ENCODE measurements at regions not wholly inside any gene's neighbourhood (a gene's known extent, or its start where the extent isn't known, plus 50 kb on each side); places are given as distances from the start of the nearest gene placed in this dataset.

DNA sequence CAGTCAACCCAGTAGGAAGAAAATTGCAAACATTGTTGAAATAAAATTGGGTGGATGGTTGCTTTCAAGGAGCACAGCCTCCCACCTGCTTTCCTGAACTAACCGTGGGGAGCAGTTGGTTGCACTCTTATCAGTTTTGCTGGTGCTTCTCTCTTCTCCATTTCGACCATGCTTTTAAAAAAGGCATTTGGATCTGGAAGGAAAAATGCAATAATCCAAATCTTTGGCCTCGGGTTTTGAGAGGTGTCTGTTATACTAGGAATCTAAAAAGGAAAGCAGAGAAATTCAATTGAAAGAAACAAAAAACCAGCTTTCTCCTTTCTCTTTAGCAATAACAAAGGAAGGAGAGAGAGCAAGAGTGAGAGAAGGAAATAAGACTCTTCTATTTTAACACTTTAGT is 113.6 kb upstream of the ARGLU1 start:
- TF ChIP-seq GLIS3 (CRISPR knock-in tag; IDR thresholded peaks at IDR 0.05) (no peak), ZC3H10 (CRISPR knock-in tag; IDR thresholded peaks at IDR 0.05) (no peak), ARNTL (CRISPR knock-in tag; IDR thresholded peaks at IDR 0.05; ENCODE audit: borderline replicate concordance, low read depth) (no peak), CSRNP3 (CRISPR knock-in tag; IDR thresholded peaks at IDR 0.05) (no peak)
- no peak for ATAC-seq

DNA sequence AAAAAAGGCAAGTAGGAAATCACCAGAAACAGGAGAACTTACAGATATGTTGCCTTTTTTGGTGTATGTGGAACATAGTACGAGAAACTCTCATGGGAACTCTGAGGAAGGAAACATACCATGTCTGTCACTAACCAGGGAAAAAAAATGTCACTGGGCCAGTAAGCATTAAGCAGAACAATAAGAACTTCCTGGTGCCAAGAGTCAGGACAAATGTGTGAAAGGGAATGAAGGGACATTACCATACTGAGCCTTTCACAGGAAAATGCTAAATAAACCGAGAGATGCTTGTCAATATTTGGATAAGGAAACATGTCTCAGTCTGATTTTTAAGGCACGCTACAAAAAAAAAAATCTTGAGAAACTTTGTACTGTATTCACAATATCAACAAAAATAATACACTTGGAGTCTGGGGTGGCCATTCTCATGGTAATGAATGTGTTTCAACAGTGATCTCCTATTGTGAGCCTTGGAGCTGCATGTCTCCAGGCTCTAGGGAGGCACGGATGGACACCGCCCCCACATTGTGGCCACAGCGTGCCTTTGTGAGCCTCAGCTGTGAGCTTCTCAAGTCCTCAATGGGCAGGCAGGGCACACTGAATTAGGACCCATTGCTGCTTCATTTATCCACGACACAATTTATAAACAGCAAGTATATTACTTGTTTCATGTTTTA is 113.0 kb upstream of the ARGLU1 start:
- no peak for TF ChIP-seq ZNF565 (CRISPR knock-in tag; conservative IDR thresholded peaks at IDR 0.05; ENCODE audit: low read depth)
- TF ChIP-seq ZFP30 (CRISPR knock-in tag; IDR thresholded peaks at IDR 0.05) = no peak
- TF ChIP-seq OSR1 (CRISPR knock-in tag; IDR thresholded peaks at IDR 0.05) = no peak
- no peak for ATAC-seq

DNA sequence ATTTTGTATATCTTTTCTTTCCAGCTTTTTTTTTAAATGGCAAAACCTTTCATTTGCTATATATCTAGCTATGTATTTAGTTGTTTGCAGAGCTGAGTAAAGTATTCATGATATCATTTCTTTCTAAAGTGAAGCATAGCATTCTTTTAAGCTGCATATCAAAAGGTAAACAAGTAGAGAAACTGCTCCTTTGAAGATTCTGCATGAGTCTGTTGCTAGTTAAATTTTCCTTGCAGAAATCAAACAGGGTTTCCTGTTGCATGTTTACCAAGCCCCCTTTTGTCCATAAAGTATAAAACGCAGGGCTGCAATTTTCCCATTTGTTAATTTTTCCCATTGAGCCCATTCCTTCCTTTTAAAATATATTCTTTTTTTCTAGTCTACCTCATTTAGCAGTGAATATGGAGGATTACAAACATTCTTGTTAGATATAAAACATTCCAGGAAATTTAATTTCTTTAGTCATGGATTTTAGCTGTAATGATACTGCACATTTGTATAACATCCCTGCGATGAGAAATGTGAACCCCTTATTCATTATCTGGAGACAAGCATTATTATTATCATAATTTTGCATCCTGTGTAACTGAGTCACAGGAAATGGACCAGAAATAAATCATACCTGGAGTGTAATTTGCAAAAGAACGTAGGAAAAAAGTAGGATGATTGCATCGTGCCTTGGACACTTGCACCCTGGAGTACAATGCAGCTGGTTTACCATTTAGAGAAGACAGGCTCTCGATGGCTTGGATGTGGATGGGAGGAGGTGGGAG is 110.9 kb upstream of the ARGLU1 start:
- ATAC-seq = no peak
- no peak for TF ChIP-seq TSHZ2 (CRISPR knock-in tag; IDR thresholded peaks at IDR 0.05)
- TF ChIP-seq ZNF565 (CRISPR knock-in tag; conservative IDR thresholded peaks at IDR 0.05; ENCODE audit: low read depth) = no peak
- no peak for TF ChIP-seq ARNTL (CRISPR knock-in tag; IDR thresholded peaks at IDR 0.05; ENCODE audit: borderline replicate concordance, low read depth)
- TF ChIP-seq PATZ1 (CRISPR knock-in tag; IDR thresholded peaks at IDR 0.05; ENCODE audit: borderline replicate concordance) = no peak
- no peak for TF ChIP-seq BACH2 (CRISPR knock-in tag; IDR thresholded peaks at IDR 0.05; ENCODE audit: borderline replicate concordance)
- TF ChIP-seq ZNF70 (CRISPR knock-in tag; IDR thresholded peaks at IDR 0.05) = no peak
- TF ChIP-seq ZFP3 (CRISPR knock-in tag; IDR thresholded peaks at IDR 0.05) = no peak
- TF ChIP-seq TCF4 (CRISPR knock-in tag; IDR thresholded peaks at IDR 0.05; ENCODE audit: borderline replicate concordance) = no peak
- no peak for TF ChIP-seq PPARA (CRISPR knock-in tag; IDR thresholded peaks at IDR 0.05; ENCODE audit: borderline replicate concordance)
- TF ChIP-seq SNAI2 (CRISPR knock-in tag; IDR thresholded peaks at IDR 0.05) = no peak
- no peak for TF ChIP-seq ESRRG (CRISPR knock-in tag; IDR thresholded peaks at IDR 0.05)
- no peak for TF ChIP-seq CSRNP3 (CRISPR knock-in tag; IDR thresholded peaks at IDR 0.05)

DNA sequence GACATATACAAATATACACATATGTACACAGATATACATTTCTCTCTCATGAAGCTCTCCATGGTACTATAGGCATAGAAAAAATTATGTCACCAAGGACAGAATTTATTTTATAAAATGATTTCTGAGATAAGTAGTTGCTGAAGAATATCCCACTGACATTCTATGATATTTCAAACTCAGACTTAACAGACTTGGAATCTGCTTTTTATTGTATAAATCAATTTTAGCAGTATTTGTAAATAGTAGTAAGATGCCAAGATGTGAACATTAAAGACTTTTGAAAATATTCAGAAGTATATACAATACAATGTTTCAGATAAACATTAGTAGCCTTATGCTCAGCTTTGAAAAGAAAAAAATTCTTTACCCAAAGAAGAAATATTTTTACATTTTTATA is 107.4 kb upstream of the ARGLU1 start:
- TF ChIP-seq TOX (CRISPR knock-in tag; IDR thresholded peaks at IDR 0.05; ENCODE audit: borderline replicate concordance) (no peak), PATZ1 (CRISPR knock-in tag; IDR thresholded peaks at IDR 0.05; ENCODE audit: borderline replicate concordance) (no peak), ESRRG (CRISPR knock-in tag; IDR thresholded peaks at IDR 0.05) (no peak), OSR1 (CRISPR knock-in tag; IDR thresholded peaks at IDR 0.05) (no peak), ZNF8 (CRISPR knock-in tag; IDR thresholded peaks at IDR 0.05) (no peak), ARNTL (CRISPR knock-in tag; IDR thresholded peaks at IDR 0.05; ENCODE audit: borderline replicate concordance, low read depth) (no peak), RARB (CRISPR knock-in tag; IDR thresholded peaks at IDR 0.05) (no peak), CSDC2 (CRISPR knock-in tag; IDR thresholded peaks at IDR 0.05) (no peak), GLIS3 (CRISPR knock-in tag; IDR thresholded peaks at IDR 0.05) (no peak), ZC3H10 (CRISPR knock-in tag; IDR thresholded peaks at IDR 0.05) (no peak), PPARA (CRISPR knock-in tag; IDR thresholded peaks at IDR 0.05; ENCODE audit: borderline replicate concordance) (no peak), ZNF70 (CRISPR knock-in tag; IDR thresholded peaks at IDR 0.05) (no peak)
- TF ChIP-seq, protein P1, sequence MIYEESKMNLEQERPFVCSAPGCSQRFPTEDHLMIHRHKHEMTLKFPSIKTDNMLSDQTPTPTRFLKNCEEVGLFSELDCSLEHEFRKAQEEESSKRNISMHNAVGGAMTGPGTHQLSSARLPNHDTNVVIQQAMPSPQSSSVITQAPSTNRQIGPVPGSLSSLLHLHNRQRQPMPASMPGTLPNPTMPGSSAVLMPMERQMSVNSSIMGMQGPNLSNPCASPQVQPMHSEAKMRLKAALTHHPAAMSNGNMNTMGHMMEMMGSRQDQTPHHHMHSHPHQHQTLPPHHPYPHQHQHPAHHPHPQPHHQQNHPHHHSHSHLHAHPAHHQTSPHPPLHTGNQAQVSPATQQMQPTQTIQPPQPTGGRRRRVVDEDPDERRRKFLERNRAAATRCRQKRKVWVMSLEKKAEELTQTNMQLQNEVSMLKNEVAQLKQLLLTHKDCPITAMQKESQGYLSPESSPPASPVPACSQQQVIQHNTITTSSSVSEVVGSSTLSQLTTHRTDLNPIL (CRISPR knock-in tag; IDR thresholded peaks at IDR 0.05; ENCODE audit: low read depth) = no peak
- TF ChIP-seq, protein P2, sequence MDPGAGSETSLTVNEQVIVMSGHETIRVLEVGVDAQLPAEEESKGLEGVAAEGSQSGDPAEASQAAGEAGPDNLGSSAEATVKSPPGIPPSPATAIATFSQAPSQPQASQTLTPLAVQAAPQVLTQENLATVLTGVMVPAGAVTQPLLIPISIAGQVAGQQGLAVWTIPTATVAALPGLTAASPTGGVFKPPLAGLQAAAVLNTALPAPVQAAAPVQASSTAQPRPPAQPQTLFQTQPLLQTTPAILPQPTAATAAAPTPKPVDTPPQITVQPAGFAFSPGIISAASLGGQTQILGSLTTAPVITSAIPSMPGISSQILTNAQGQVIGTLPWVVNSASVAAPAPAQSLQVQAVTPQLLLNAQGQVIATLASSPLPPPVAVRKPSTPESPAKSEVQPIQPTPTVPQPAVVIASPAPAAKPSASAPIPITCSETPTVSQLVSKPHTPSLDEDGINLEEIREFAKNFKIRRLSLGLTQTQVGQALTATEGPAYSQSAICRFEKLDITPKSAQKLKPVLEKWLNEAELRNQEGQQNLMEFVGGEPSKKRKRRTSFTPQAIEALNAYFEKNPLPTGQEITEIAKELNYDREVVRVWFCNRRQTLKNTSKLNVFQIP (CRISPR knock-in tag; IDR thresholded peaks at IDR 0.05; ENCODE audit: borderline replicate concordance, low read depth) = no peak
- no peak for ATAC-seq
